ENCODE measurements at regions not wholly inside any gene's neighbourhood (a gene's known extent, or its start where the extent isn't known, plus 50 kb on each side); places are given as distances from the start of the nearest gene placed in this dataset.

- Histone ChIP-seq H2AFZ (ENCODE audit: low read length) (no peak overlapping the region), H3K27me3 (ENCODE audit: insufficient read depth, low read length) (no peaks in the 10 kb centered on the region), H3K27ac (ENCODE audit: low read depth, low read length, poor library complexity, severe bottlenecking) (no peak overlapping the region), H3K4me3 (ENCODE audit: low read depth, low read length, poor library complexity, severe bottlenecking) (no peak overlapping the region), H3K9me2 (ENCODE audit: low read depth, low read length) (no peaks in the 10 kb centered on the region), H3K4me1 (ENCODE audit: insufficient read depth, low read length, severe bottlenecking) (no peaks in the 10 kb centered on the region), H4K20me1 (ENCODE audit: insufficient read depth, low read length) (no peaks in the 10 kb centered on the region), H3K79me2 (ENCODE audit: insufficient read depth, low read length) (no peaks in the 10 kb centered on the region), H3K36me3 (ENCODE audit: insufficient read depth, low read length) (no peaks in the 10 kb centered on the region), H3K4me2 (ENCODE audit: low read length) (no peak overlapping the region), H3K9ac (ENCODE audit: low read length) (no peak overlapping the region), H3K9me3 (ENCODE audit: low read length) (no peaks in the 10 kb centered on the region), H3F3A (ENCODE audit: insufficient read depth, low read length) (no peaks in the 10 kb centered on the region)
- no peak for TF ChIP-seq CTCF (IDR thresholded peaks at IDR 0.05; ENCODE audit: low read length)
- no peak for TF ChIP-seq EZH2 (IDR thresholded peaks at IDR 0.05; ENCODE audit: borderline replicate concordance, low read length)
These were observed 272.8 kb upstream of the MKI67 start for GRCh38 chr10:128398999-128399398.

DNA sequence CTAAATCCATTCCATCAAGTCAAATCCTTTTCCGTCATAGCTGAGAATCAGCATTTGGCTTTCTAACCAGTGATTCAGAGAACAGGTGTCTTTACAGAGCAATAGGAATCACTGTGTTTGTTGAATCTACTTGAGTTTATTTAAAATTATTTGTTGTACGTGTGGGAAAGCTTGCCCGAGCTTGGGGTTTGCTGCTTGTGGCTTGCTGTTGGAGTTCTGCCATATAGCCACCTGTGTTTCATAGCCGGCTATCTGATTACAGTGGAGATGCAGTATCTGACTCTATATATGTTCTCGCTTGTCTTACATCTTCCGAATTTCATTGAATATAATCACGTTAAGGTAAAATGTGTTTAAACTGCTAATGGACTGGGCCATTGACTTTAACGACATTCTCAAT is 274.3 kb upstream of the MKI67 start:
- no peak overlapping the region for H3K4me2 ChIP-seq (ENCODE audit: low read length)
- H3K79me2 ChIP-seq (ENCODE audit: insufficient read depth, low read length), result no peaks in the 10 kb centered on the region

DNA sequence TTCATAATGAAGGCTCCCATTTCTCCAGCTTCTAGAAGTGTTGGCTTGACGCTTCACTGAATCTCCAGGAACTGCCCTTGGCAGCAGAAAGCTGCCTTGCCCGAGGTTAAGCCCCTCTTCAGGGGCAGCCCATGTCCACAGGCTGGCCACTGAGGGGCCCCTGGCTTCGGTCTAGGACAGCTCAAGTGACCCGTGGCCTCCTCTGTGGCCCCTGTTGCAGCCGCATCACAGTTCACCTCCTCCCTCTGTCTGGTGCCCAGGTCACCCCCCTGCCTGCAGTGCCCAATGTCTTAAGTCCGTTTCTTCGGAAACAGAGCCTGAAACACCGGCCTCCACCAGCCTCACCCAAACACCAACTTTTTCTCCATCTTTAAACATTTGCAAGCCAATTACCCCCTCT is 279.2 kb upstream of the MKI67 start:
- Histone ChIP-seq H3K27ac (ENCODE audit: low read depth, low read length, poor library complexity, severe bottlenecking) (no peak overlapping the region), H3K4me3 (ENCODE audit: low read depth, low read length, poor library complexity, severe bottlenecking) (no peak overlapping the region), H3K4me2 (ENCODE audit: low read length) (no peak overlapping the region), H4K20me1 (ENCODE audit: insufficient read depth, low read length) (no peaks in the 10 kb centered on the region), H3K9me3 (ENCODE audit: low read length) (no peaks in the 10 kb centered on the region), H3K9me2 (ENCODE audit: low read depth, low read length) (no peaks in the 10 kb centered on the region), H3K4me1 (ENCODE audit: insufficient read depth, low read length, severe bottlenecking) (no peaks in the 10 kb centered on the region), H3K9ac (ENCODE audit: low read length) (no peak overlapping the region), H3K36me3 (ENCODE audit: insufficient read depth, low read length) (no peaks in the 10 kb centered on the region), H2AFZ (ENCODE audit: low read length) (no peak overlapping the region), H3K27me3 (ENCODE audit: insufficient read depth, low read length) (no peaks in the 10 kb centered on the region), H3F3A (ENCODE audit: insufficient read depth, low read length) (no peaks in the 10 kb centered on the region), H3K79me2 (ENCODE audit: insufficient read depth, low read length) (no peaks in the 10 kb centered on the region)
- TF ChIP-seq EZH2 (IDR thresholded peaks at IDR 0.05; ENCODE audit: borderline replicate concordance, low read length), result no peak
- no peak for TF ChIP-seq CTCF (IDR thresholded peaks at IDR 0.05; ENCODE audit: low read length)

More for the DNA sequence above, 274.3 kb upstream of the MKI67 start:
- Histone ChIP-seq H2AFZ (ENCODE audit: low read length) (no peak overlapping the region), H3K4me1 (ENCODE audit: insufficient read depth, low read length, severe bottlenecking) (no peaks in the 10 kb centered on the region), H4K20me1 (ENCODE audit: insufficient read depth, low read length) (no peaks in the 10 kb centered on the region), H3F3A (ENCODE audit: insufficient read depth, low read length) (no peaks in the 10 kb centered on the region), H3K9me3 (ENCODE audit: low read length) (no peaks in the 10 kb centered on the region), H3K4me3 (ENCODE audit: low read depth, low read length, poor library complexity, severe bottlenecking) (no peak overlapping the region), H3K27ac (ENCODE audit: low read depth, low read length, poor library complexity, severe bottlenecking) (no peak overlapping the region), H3K9ac (ENCODE audit: low read length) (no peak overlapping the region), H3K27me3 (ENCODE audit: insufficient read depth, low read length) (no peaks in the 10 kb centered on the region), H3K9me2 (ENCODE audit: low read depth, low read length) (no peaks in the 10 kb centered on the region), H3K36me3 (ENCODE audit: insufficient read depth, low read length) (no peaks in the 10 kb centered on the region)
- TF ChIP-seq CTCF (IDR thresholded peaks at IDR 0.05; ENCODE audit: low read length) (no peak), EZH2 (IDR thresholded peaks at IDR 0.05; ENCODE audit: borderline replicate concordance, low read length) (no peak)
